GM03348 (cell line): ENCODE measurements at regions not wholly inside any gene's neighbourhood (a gene's known extent, or its start where the extent isn't known, plus 50 kb on each side); places are given as distances from the start of the nearest gene placed in this dataset.
A peak's percentile ranks its signal among the peaks of the same experiment; 100 is the strongest.
"Not testable (repeated sequence)": the region's sequence is repeated elsewhere in the genome, so short reads cannot be mapped to it uniquely, and the experiment has no call there.

Experiments
- DNase-seq: peaks from one replicate; pipeline ENCODE4 v3.0.0; 2012; ENCODE audit warnings: low spot score

- not testable (repeated sequence) for DNase-seq
These were observed 156.3 kb downstream of the C1D start for GRCh38 chr2:67906547-67906946.

GRCh38 chr2:67917332-67918054 is 145.3 kb downstream of the C1D start:
- peak; percentile 86 for DNase-seq

GRCh38 chr2:67918471-67918870 is 144.3 kb downstream of the C1D start:
- DNase-seq, result no peak

GRCh38 chr2:67919490-67919889 is 143.3 kb downstream of the C1D start:
- DNase-seq, result no peak

- DNase-seq, result no peak
These were observed 140.6 kb downstream of the C1D start for GRCh38 chr2:67922080-67922785.

GRCh38 chr2:67923696-67924095 is 139.1 kb downstream of the C1D start:
- DNase-seq, result no peak

GRCh38 chr2:67927501-67927900 is 135.3 kb downstream of the C1D start:
- DNase-seq, result no peak

GRCh38 chr2:67930156-67930555 is 132.6 kb downstream of the C1D start:
- DNase-seq, result no peak

GRCh38 chr2:67936969-67937368 is 125.8 kb downstream of the C1D start:
- DNase-seq, result no peak

- peak; percentile 17 for DNase-seq
These were observed 124.8 kb downstream of the C1D start for GRCh38 chr2:67938053-67938452.

- no peak for DNase-seq
These were observed 117.7 kb downstream of the C1D start for GRCh38 chr2:67945056-67945455.

- no peak for DNase-seq
These were observed 116.9 kb downstream of the C1D start for GRCh38 chr2:67945940-67946339.

GRCh38 chr2:67948057-67948456 is 114.7 kb downstream of the C1D start:
- DNase-seq, result no peak

- DNase-seq, result no peak
These were observed 114.3 kb downstream of the C1D start for GRCh38 chr2:67948506-67948905.

GRCh38 chr2:67950018-67950417 is 112.8 kb downstream of the C1D start:
- no peak for DNase-seq

GRCh38 chr2:67950919-67951318 is 111.9 kb downstream of the C1D start:
- DNase-seq, result no peak

GRCh38 chr2:67952066-67952465 is 110.7 kb downstream of the C1D start:
- DNase-seq, result no peak

GRCh38 chr2:67954093-67954748 is 108.6 kb downstream of the C1D start:
- no peak for DNase-seq

- DNase-seq, result no peak
These were observed 106.8 kb downstream of the C1D start for GRCh38 chr2:67955748-67956603.

- no peak for DNase-seq
These were observed 97.6 kb downstream of the C1D start for GRCh38 chr2:67965246-67965645.

GRCh38 chr2:67970071-67970470 is 92.7 kb downstream of the C1D start:
- no peak for DNase-seq

GRCh38 chr2:67970542-67970941 is 92.3 kb downstream of the C1D start:
- DNase-seq, result no peak
